GM19238 (cell line): ENCODE measurements at regions not wholly inside any gene's neighbourhood (a gene's known extent, or its start where the extent isn't known, plus 50 kb on each side); places are given as distances from the start of the nearest gene placed in this dataset.
"Not testable (repeated sequence)": the region's sequence is repeated elsewhere in the genome, so short reads cannot be mapped to it uniquely, and the experiment has no call there.

ENCODE experiments used
- DNase-seq: peaks from one replicate; pipeline ENCODE4 v3.0.0; 2011; ENCODE audit warnings: low spot score; ENCODE audit not compliant: insufficient read length

- DNase-seq = no peak
Measured at GRCh38 chr1:182166321-182166720, 104.8 kb upstream of the ZNF648 start.

- DNase-seq = no peak
Measured at GRCh38 chr1:182164273-182164672, 102.8 kb upstream of the ZNF648 start.

- no peak for DNase-seq
Measured at GRCh38 chr1:182163821-182164223, 102.3 kb upstream of the ZNF648 start.

- DNase-seq = no peak
Measured at GRCh38 chr1:182159443-182159842, 97.9 kb upstream of the ZNF648 start.

- no peak for DNase-seq
Measured at GRCh38 chr1:182157187-182157586, 95.7 kb upstream of the ZNF648 start.

- DNase-seq = not testable (repeated sequence)
Measured at GRCh38 chr1:182154425-182154824, 92.9 kb upstream of the ZNF648 start.

- no peak for DNase-seq
Measured at GRCh38 chr1:182149411-182149965, 88.0 kb upstream of the ZNF648 start.

GRCh38 chr1:182147951-182148350 lies 86.4 kb upstream of the ZNF648 start:
- DNase-seq = no peak

- peak; percentile 20 for DNase-seq
Measured at GRCh38 chr1:182147136-182147820, 85.8 kb upstream of the ZNF648 start.

GRCh38 chr1:182146286-182146685 lies 84.8 kb upstream of the ZNF648 start:
- DNase-seq = no peak

- no peak for DNase-seq
Measured at GRCh38 chr1:182145441-182145840, 83.9 kb upstream of the ZNF648 start.

- DNase-seq = no peak
Measured at GRCh38 chr1:182144646-182145030, 83.1 kb upstream of the ZNF648 start.

- no peak for DNase-seq
Measured at GRCh38 chr1:182143825-182144645, 82.5 kb upstream of the ZNF648 start.

- DNase-seq = peak; percentile 45
Measured at GRCh38 chr1:182143154-182143657, 81.7 kb upstream of the ZNF648 start.

GRCh38 chr1:182142621-182143020 lies 81.1 kb upstream of the ZNF648 start:
- no peak for DNase-seq

GRCh38 chr1:182141040-182141439 lies 79.5 kb upstream of the ZNF648 start:
- no peak for DNase-seq

- DNase-seq = no peak
Measured at GRCh38 chr1:182139496-182139895, 78.0 kb upstream of the ZNF648 start.

GRCh38 chr1:182137546-182137945 lies 76.0 kb upstream of the ZNF648 start:
- no peak for DNase-seq

GRCh38 chr1:182135946-182136345 lies 74.4 kb upstream of the ZNF648 start:
- no peak for DNase-seq

- no peak for DNase-seq
Measured at GRCh38 chr1:182134257-182134656, 72.7 kb upstream of the ZNF648 start.

GRCh38 chr1:182133181-182133580 lies 71.7 kb upstream of the ZNF648 start:
- DNase-seq = no peak

GRCh38 chr1:182129398-182129797 lies 67.9 kb upstream of the ZNF648 start:
- no peak for DNase-seq
